Neural cell (in vitro differentiated cells): ENCODE measurements at regions not wholly inside any gene's neighbourhood (a gene's known extent, or its start where the extent isn't known, plus 50 kb on each side); places are given as distances from the start of the nearest gene placed in this dataset.

ENCODE experiments used
- H2AFZ ChIP-seq: fragments of 200-600, 300-800 bp; sonication (generic), shearing (Covaris generic); 2 replicates; pipeline ENCODE4 v1.6.0; 2014; ENCODE audit warnings: low read depth, mild to moderate bottlenecking, antibody characterized with exemption, low read length, moderate library complexity
- H3F3A ChIP-seq: fragments of 200-600 bp; shearing (Covaris generic); 2 replicates; pipeline ENCODE4 v1.6.1; 2016; ENCODE audit warnings: mild to moderate bottlenecking, moderate library complexity, mixed read lengths, antibody characterized with exemption, low read length; ENCODE audit not compliant: insufficient read depth, poor library complexity, severe bottlenecking
- H3K27ac ChIP-seq: fragments of 200-600, 300-800 bp; sonication (generic), shearing (Covaris generic); 2 replicates; pipeline ENCODE4 v1.5.1; 2014; ENCODE audit warnings: mild to moderate bottlenecking, low read length, moderate library complexity
- H3K27me3 ChIP-seq: fragments of 300-800, 200-600 bp; sonication (generic), shearing (Covaris generic); 2 replicates; pipeline ENCODE4 v1.6.0; 2014; ENCODE audit warnings: mild to moderate bottlenecking, low read depth, low read length, moderate library complexity; ENCODE audit not compliant: insufficient read depth
- H3K36me3 ChIP-seq: fragments of 300-800, 200-600 bp; sonication (generic), shearing (Covaris generic); 2 replicates; pipeline ENCODE4 v1.5.1; 2014; ENCODE audit warnings: mild to moderate bottlenecking, antibody characterized with exemption, low read length, moderate library complexity; ENCODE audit not compliant: insufficient read depth
- H3K4me2 ChIP-seq: fragments of 300-800, 200-600 bp; sonication (generic), shearing (Covaris generic); 2 replicates; pipeline ENCODE4 v1.6.0; 2014; ENCODE audit warnings: mild to moderate bottlenecking, low read length
- H3K4me3 ChIP-seq: fragments of 300-800, 200-600 bp; sonication (generic), shearing (Covaris generic); 2 replicates; pipeline ENCODE4 v1.5.1; 2014; ENCODE audit warnings: mild to moderate bottlenecking, low read length, moderate library complexity
- H3K79me2 ChIP-seq: fragments of 200-600 bp; shearing (Covaris generic); replicated peaks from 2 replicates; pipeline ENCODE4 v1.6.0; 2014; ENCODE audit warnings: mild to moderate bottlenecking, low read length, moderate library complexity; ENCODE audit not compliant: insufficient read depth
- H3K9ac ChIP-seq: fragments of 300-800, 200-600 bp; sonication (generic), shearing (Covaris generic); 2 replicates; pipeline ENCODE4 v1.6.1; 2016; ENCODE audit warnings: mild to moderate bottlenecking, low read length, mixed read lengths
- H3K9me2 ChIP-seq: fragments of 200-600 bp; shearing (Covaris generic); 2 replicates; pipeline ENCODE4 v1.6.1; 2016; ENCODE audit warnings: mild to moderate bottlenecking, low read length, mixed read lengths; ENCODE audit not compliant: insufficient read depth
- H3K9me3 ChIP-seq: fragments of 200-600, 300-800 bp; sonication (generic), shearing (Covaris generic); 2 replicates; pipeline ENCODE4 v1.6.1; 2016; ENCODE audit warnings: mild to moderate bottlenecking, mixed run types, low read length, moderate library complexity, mixed read lengths
- H4K20me1 ChIP-seq: fragments of 200-600 bp; shearing (Covaris generic); 2 replicates; pipeline ENCODE4 v1.6.1; 2016; ENCODE audit warnings: mild to moderate bottlenecking, mixed run types; ENCODE audit not compliant: insufficient read depth
- EP300 ChIP-seq: fragments of 450-650 bp; conservative IDR thresholded peaks from 2 replicates; pipeline ENCODE4 v1.6.1; 2014; ENCODE audit warnings: antibody characterized with exemption, mild to moderate bottlenecking, moderate library complexity; ENCODE audit not compliant: poor library complexity, severe bottlenecking
- EZH2 ChIP-seq: fragments of 200-600, 300-800 bp; shearing (Covaris generic), sonication (generic); IDR thresholded peaks from 2 replicates; pipeline ENCODE4 v1.6.1; 2014; ENCODE audit warnings: antibody characterized with exemption, low read length, borderline replicate concordance, mild to moderate bottlenecking; ENCODE audit not compliant: insufficient read depth, poor library complexity, severe bottlenecking
- MXI1 ChIP-seq: fragments of 450-650 bp; conservative IDR thresholded peaks from 2 replicates; pipeline ENCODE4 v1.6.1; 2014; ENCODE audit warnings: antibody characterized with exemption, mild to moderate bottlenecking; ENCODE audit not compliant: poor library complexity, severe bottlenecking
- POLR2AphosphoS5 ChIP-seq: IDR thresholded peaks from 2 replicates; pipeline ENCODE4 v1.6.1; 2012
- RAD21 ChIP-seq: fragments of 450-650 bp; conservative IDR thresholded peaks from 2 replicates; pipeline ENCODE4 v1.6.1; 2014; ENCODE audit warnings: antibody characterized with exemption, mild to moderate bottlenecking, moderate library complexity
- SMC3 ChIP-seq: fragments of 450-650 bp; conservative IDR thresholded peaks from 2 replicates; pipeline ENCODE4 v1.6.1; 2014; ENCODE audit warnings: antibody characterized with exemption, mild to moderate bottlenecking, moderate library complexity; ENCODE audit not compliant: poor library complexity
- TAF1 ChIP-seq: IDR thresholded peaks from 2 replicates; pipeline ENCODE4 v1.6.1; 2012; ENCODE audit warnings: low read depth
- TF ChIP-seq, protein P1 (sequence below): fragments of 450-650 bp; IDR thresholded peaks from 2 replicates; pipeline ENCODE4 v1.5.1; 2014; ENCODE audit warnings: antibody characterized with exemption, mild to moderate bottlenecking, moderate library complexity; ENCODE audit not compliant: poor library complexity, severe bottlenecking
- TF ChIP-seq, protein P2 (sequence below): IDR thresholded peaks from 2 replicates; pipeline ENCODE4 v1.6.1; 2012; ENCODE audit warnings: borderline replicate concordance

DNA sequence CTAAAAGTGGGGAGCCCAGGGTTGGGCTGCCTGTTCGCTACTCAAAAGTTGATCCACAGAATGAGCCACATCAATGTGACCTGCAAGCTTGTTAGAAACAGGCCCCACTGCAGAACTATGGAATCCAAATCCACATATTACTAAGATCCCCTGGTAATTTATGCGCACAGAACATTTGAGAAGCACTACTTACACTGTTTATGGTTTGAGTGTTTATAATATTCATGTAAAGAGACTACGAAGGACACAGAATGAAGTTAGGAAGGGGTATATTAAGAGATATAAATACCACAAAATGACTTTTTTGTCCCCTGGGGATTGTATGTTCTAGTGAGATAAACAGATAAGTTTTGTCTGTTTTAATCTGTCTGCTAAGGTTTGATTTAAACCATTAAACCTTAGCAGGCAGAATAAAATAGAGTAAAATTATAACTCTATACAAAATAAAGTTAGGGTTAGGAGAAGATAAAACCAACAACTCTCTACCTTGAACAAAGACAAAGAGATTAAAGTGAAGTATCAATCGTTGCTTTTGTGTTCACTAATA is 666.9 kb upstream of the SOX9 start:
- TF ChIP-seq, protein P1, sequence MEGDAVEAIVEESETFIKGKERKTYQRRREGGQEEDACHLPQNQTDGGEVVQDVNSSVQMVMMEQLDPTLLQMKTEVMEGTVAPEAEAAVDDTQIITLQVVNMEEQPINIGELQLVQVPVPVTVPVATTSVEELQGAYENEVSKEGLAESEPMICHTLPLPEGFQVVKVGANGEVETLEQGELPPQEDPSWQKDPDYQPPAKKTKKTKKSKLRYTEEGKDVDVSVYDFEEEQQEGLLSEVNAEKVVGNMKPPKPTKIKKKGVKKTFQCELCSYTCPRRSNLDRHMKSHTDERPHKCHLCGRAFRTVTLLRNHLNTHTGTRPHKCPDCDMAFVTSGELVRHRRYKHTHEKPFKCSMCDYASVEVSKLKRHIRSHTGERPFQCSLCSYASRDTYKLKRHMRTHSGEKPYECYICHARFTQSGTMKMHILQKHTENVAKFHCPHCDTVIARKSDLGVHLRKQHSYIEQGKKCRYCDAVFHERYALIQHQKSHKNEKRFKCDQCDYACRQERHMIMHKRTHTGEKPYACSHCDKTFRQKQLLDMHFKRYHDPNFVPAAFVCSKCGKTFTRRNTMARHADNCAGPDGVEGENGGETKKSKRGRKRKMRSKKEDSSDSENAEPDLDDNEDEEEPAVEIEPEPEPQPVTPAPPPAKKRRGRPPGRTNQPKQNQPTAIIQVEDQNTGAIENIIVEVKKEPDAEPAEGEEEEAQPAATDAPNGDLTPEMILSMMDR, result no peak
- no peak for TF ChIP-seq POLR2AphosphoS5
- no peak for TF ChIP-seq TAF1
- TF ChIP-seq EP300, result no peak
- no peak for TF ChIP-seq RAD21
- TF ChIP-seq MXI1, result no peak
- no peak for TF ChIP-seq EZH2
- TF ChIP-seq SMC3, result no peak
- TF ChIP-seq, protein P2, sequence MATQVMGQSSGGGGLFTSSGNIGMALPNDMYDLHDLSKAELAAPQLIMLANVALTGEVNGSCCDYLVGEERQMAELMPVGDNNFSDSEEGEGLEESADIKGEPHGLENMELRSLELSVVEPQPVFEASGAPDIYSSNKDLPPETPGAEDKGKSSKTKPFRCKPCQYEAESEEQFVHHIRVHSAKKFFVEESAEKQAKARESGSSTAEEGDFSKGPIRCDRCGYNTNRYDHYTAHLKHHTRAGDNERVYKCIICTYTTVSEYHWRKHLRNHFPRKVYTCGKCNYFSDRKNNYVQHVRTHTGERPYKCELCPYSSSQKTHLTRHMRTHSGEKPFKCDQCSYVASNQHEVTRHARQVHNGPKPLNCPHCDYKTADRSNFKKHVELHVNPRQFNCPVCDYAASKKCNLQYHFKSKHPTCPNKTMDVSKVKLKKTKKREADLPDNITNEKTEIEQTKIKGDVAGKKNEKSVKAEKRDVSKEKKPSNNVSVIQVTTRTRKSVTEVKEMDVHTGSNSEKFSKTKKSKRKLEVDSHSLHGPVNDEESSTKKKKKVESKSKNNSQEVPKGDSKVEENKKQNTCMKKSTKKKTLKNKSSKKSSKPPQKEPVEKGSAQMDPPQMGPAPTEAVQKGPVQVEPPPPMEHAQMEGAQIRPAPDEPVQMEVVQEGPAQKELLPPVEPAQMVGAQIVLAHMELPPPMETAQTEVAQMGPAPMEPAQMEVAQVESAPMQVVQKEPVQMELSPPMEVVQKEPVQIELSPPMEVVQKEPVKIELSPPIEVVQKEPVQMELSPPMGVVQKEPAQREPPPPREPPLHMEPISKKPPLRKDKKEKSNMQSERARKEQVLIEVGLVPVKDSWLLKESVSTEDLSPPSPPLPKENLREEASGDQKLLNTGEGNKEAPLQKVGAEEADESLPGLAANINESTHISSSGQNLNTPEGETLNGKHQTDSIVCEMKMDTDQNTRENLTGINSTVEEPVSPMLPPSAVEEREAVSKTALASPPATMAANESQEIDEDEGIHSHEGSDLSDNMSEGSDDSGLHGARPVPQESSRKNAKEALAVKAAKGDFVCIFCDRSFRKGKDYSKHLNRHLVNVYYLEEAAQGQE, result no peak
- H3K4me2 ChIP-seq, result no peak overlapping the region
- no peaks in the 10 kb centered on the region for H3K9me3 ChIP-seq
- no peaks in the 10 kb centered on the region for H3K79me2 ChIP-seq
- H3K36me3 ChIP-seq, result no peaks in the 10 kb centered on the region
- no peak overlapping the region for H3K27ac ChIP-seq
- no peaks in the 10 kb centered on the region for H3K9me2 ChIP-seq
- no peak overlapping the region for H3K9ac ChIP-seq
- no peaks in the 10 kb centered on the region for H3K27me3 ChIP-seq
- H2AFZ ChIP-seq, result no peak overlapping the region
- no peaks in the 10 kb centered on the region for H4K20me1 ChIP-seq
- H3K4me3 ChIP-seq, result no peak overlapping the region
- no peaks in the 10 kb centered on the region for H3F3A ChIP-seq

DNA sequence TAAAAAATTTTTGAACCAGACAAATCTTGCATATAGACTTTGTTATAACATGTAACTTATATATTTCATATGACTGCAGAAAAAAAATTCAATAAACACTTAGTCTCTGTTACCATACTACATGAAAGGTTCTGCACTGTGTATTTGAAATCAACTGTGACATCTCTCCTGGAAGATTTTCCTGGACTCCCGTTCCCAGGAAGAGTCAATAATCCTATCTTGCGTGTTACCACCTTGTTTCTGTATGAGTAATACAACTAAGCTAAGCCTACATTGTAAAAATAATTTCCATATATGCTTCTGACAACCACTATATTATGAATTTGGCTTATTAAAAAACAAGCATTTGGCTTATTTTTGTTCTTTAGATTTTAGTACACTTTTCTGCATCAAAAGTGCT is 665.6 kb upstream of the SOX9 start:
- no peaks in the 10 kb centered on the region for H3F3A ChIP-seq
- no peak overlapping the region for H3K9ac ChIP-seq
- no peak overlapping the region for H3K4me2 ChIP-seq
- H3K27ac ChIP-seq, result no peak overlapping the region
- no peaks in the 10 kb centered on the region for H3K27me3 ChIP-seq
- H4K20me1 ChIP-seq, result no peaks in the 10 kb centered on the region
- H3K9me3 ChIP-seq, result no peaks in the 10 kb centered on the region
- TF ChIP-seq RAD21 (no peak), SMC3 (no peak), POLR2AphosphoS5 (no peak), MXI1 (no peak), EZH2 (no peak)
- TF ChIP-seq, protein P2, result no peak
- TF ChIP-seq, protein P1, result no peak
- H3K36me3 ChIP-seq, result no peaks in the 10 kb centered on the region
- H3K4me3 ChIP-seq, result no peak overlapping the region
- H3K9me2 ChIP-seq, result no peaks in the 10 kb centered on the region
- no peak overlapping the region for H2AFZ ChIP-seq
- H3K79me2 ChIP-seq, result no peaks in the 10 kb centered on the region
